Erythroblast (primary cell): ENCODE measurements at regions not wholly inside any gene's neighbourhood (a gene's known extent, or its start where the extent isn't known, plus 50 kb on each side); places are given as distances from the start of the nearest gene placed in this dataset.

ENCODE experiments used
- GATA1 ChIP-seq: IDR thresholded peaks from 2 replicates; pipeline ENCODE4 v1.6.1; 2011; ENCODE audit warnings: low read depth, mild to moderate bottlenecking, control low read depth, low read length, moderate library complexity
- POLR2A ChIP-seq: IDR thresholded peaks from 2 replicates; pipeline ENCODE4 v1.6.1; 2011; ENCODE audit warnings: mild to moderate bottlenecking, low read length

DNA sequence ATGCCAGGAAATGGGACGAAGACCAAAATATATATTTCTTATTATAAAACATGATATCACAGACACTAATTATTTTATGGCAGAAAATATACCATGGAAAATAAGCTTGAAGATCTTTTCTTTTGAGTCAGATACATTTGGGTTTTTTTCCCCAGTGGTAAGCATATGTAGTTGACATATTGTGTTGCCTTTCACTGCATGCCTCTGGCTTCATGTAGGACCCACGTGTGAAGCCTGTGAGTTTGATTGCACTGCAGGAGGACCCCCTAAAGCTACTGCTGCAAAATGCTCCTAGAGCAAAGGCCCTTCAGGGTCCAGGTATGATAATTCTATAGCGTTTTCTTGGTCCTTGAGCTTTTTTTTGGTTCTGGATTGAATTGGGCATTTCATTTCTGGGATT, 190.7 kb upstream of the KIRREL3 start:
- TF ChIP-seq POLR2A (no peak), GATA1 (no peak)
